HG02759 (cell line): ENCODE measurements at regions not wholly inside any gene's neighbourhood (a gene's known extent, or its start where the extent isn't known, plus 50 kb on each side); places are given as distances from the start of the nearest gene placed in this dataset.
A peak's percentile ranks its signal among the peaks of the same experiment; 100 is the strongest.

Source experiments
- ATAC-seq: cut with Tn5 transposase; IDR thresholded peaks from one replicate; pipeline ENCODE4 v1.9.1; 2021; ENCODE audit warnings: mild to moderate bottlenecking, moderate library complexity; ENCODE audit not compliant: unreplicated experiment

- ATAC-seq, result no peak
These were observed 354.2 kb upstream of the ZWINT start for GRCh38 chr10:56715262-56715661.

GRCh38 chr10:56698506-56698905 lies 337.4 kb upstream of the ZWINT start:
- no peak for ATAC-seq

- ATAC-seq, result no peak
These were observed 318.5 kb upstream of the ZWINT start for GRCh38 chr10:56679578-56679977.

- peak; percentile 85 for ATAC-seq
These were observed 301.8 kb upstream of the ZWINT start for GRCh38 chr10:56662765-56663447.

- no peak for ATAC-seq
These were observed 292.2 kb upstream of the ZWINT start for GRCh38 chr10:56653289-56653688.

- ATAC-seq, result no peak
These were observed 285.5 kb upstream of the ZWINT start for GRCh38 chr10:56646329-56647111.

GRCh38 chr10:56633876-56634452 lies 272.9 kb upstream of the ZWINT start:
- ATAC-seq, result peak; percentile 99

GRCh38 chr10:56632537-56632936 lies 271.5 kb upstream of the ZWINT start:
- ATAC-seq, result peak; percentile 42

- ATAC-seq, result peak; percentile 66
These were observed 263.0 kb upstream of the ZWINT start for GRCh38 chr10:56624082-56624481.

GRCh38 chr10:56623064-56623463 lies 262.0 kb upstream of the ZWINT start:
- peak; percentile 38 for ATAC-seq

- ATAC-seq, result peak; percentile 76
These were observed 261.4 kb upstream of the ZWINT start for GRCh38 chr10:56622335-56622973.

- no peak for ATAC-seq
These were observed 245.1 kb upstream of the ZWINT start for GRCh38 chr10:56606202-56606601.

GRCh38 chr10:56605051-56605450 lies 244.0 kb upstream of the ZWINT start:
- ATAC-seq, result peak; percentile 39

GRCh38 chr10:56604624-56605023 lies 243.6 kb upstream of the ZWINT start:
- no peak for ATAC-seq

GRCh38 chr10:56599201-56599600 lies 238.1 kb upstream of the ZWINT start:
- ATAC-seq, result no peak

GRCh38 chr10:56596257-56596656 lies 235.2 kb upstream of the ZWINT start:
- ATAC-seq, result no peak

- ATAC-seq, result no peak
These were observed 232.1 kb upstream of the ZWINT start for GRCh38 chr10:56593120-56593519.

GRCh38 chr10:56586461-56586891 lies 225.4 kb upstream of the ZWINT start:
- ATAC-seq, result no peak

- no peak for ATAC-seq
These were observed 224.6 kb upstream of the ZWINT start for GRCh38 chr10:56585447-56586171.

- no peak for ATAC-seq
These were observed 222.3 kb upstream of the ZWINT start for GRCh38 chr10:56583316-56583715.

- no peak for ATAC-seq
These were observed 206.5 kb upstream of the ZWINT start for GRCh38 chr10:56567580-56567979.
